ENCODE measurements at regions not wholly inside any gene's neighbourhood (a gene's known extent, or its start where the extent isn't known, plus 50 kb on each side); places are given as distances from the start of the nearest gene placed in this dataset.

GRCh38 chr2:41990688-41991087 is 57.1 kb upstream of the PKDCC start:
- TF ChIP-seq, protein P1, sequence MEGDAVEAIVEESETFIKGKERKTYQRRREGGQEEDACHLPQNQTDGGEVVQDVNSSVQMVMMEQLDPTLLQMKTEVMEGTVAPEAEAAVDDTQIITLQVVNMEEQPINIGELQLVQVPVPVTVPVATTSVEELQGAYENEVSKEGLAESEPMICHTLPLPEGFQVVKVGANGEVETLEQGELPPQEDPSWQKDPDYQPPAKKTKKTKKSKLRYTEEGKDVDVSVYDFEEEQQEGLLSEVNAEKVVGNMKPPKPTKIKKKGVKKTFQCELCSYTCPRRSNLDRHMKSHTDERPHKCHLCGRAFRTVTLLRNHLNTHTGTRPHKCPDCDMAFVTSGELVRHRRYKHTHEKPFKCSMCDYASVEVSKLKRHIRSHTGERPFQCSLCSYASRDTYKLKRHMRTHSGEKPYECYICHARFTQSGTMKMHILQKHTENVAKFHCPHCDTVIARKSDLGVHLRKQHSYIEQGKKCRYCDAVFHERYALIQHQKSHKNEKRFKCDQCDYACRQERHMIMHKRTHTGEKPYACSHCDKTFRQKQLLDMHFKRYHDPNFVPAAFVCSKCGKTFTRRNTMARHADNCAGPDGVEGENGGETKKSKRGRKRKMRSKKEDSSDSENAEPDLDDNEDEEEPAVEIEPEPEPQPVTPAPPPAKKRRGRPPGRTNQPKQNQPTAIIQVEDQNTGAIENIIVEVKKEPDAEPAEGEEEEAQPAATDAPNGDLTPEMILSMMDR (IDR thresholded peaks at IDR 0.05), result no peak
- no peak for TF ChIP-seq POLR2A (IDR thresholded peaks at IDR 0.05)

All from esophagus squamous epithelium (tissue), 4 donors.